ENCODE measurements at regions not wholly inside any gene's neighbourhood (a gene's known extent, or its start where the extent isn't known, plus 50 kb on each side); places are given as distances from the start of the nearest gene placed in this dataset.

DNA sequence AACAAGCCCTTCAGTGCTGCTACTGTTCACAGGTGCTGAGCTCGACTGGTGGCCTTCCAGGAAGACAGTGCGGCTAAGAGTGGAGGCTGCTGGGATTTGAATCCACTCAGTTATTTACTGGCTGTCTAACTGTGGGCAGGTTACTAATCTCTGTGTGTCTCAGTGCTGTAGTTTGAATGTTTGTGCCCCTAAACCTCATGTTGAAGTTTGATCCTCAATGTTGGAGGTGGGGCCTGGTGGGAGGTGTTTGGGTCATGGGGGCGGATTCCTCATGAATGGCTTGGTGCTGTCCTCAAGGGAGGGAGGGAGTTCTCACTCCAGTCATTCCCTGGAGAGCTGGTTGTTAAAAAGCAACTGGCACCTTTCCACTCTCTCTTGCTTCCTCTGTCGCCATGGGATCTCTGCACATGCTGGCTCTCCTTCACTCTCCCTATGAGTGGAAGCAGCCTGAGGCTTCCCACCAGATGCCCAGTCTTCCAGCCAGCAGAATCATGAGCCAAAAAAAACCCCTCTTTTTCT, 334.8 kb downstream of the RPS6KC1 start:
- no peak overlapping the region for H3K27ac ChIP-seq
- H3K36me3 ChIP-seq = no peaks in the 10 kb centered on the region
- peaks cover 0 to 11% (median 0%) of the 10 kb centered on the region in 11 experiments; a peak in 1 of 22 replicates for H3K9me3 ChIP-seq (replicated peaks in 1 of 11)
- no peak overlapping the region for H3K9ac ChIP-seq
- H3K27me3 ChIP-seq = no peaks in the 10 kb centered on the region
- no peak overlapping the region for H3K4me3 ChIP-seq
- no peaks in the 10 kb centered on the region for H3K4me1 ChIP-seq
- no peak for TF ChIP-seq Cebpa-rat (IDR thresholded peaks at IDR 0.05)
- no peak overlapping the region for H3K4me2 ChIP-seq
- H4K20me1 ChIP-seq = no peaks in the 10 kb centered on the region

DNA sequence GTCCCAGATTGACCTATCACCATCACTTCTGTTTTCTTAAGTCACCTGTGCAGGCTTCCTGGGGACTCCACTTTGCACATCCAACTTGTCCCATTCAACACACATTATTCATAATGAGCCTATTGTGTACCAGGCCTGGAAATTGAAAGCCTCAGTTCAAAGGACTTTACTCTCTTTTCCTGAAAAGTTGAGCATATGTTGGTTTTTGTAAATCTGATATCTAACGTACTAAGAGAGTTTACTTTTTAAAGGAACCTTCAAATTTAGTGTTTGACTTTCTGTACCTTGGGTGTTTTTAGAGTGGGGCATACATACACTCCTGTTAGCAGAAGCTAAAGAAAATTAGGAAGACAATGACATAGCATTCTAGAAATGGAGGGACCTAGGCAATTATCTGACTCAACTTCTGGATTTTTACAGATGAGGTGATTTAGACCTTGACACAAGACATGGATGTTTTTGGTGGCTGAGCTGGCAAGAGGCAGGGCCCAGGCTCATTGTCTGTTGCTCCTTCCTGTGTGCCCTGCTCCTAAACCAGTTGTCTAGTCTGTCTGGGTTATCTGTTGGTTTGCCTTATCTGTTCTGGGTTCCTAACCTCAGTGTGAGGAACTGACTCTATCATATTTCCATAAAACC, 336.5 kb downstream of the RPS6KC1 start:
- H4K20me1 ChIP-seq = no peaks in the 10 kb centered on the region
- no peaks in the 10 kb centered on the region for H3K4me1 ChIP-seq
- H3K4me3 ChIP-seq = no peak overlapping the region
- no peak overlapping the region for H3K9ac ChIP-seq
- H3K27me3 ChIP-seq = no peaks in the 10 kb centered on the region
- H3K9me3 ChIP-seq (replicated peaks in 1 of 11) = peaks cover 0 to 11% (median 0%) of the 10 kb centered on the region in 11 experiments; a peak in 1 of 22 replicates
- TF ChIP-seq Cebpa-rat (IDR thresholded peaks at IDR 0.05) = no peak
- no peak overlapping the region for H3K27ac ChIP-seq
- H3K4me2 ChIP-seq = no peak overlapping the region
- H3K36me3 ChIP-seq = no peaks in the 10 kb centered on the region

DNA sequence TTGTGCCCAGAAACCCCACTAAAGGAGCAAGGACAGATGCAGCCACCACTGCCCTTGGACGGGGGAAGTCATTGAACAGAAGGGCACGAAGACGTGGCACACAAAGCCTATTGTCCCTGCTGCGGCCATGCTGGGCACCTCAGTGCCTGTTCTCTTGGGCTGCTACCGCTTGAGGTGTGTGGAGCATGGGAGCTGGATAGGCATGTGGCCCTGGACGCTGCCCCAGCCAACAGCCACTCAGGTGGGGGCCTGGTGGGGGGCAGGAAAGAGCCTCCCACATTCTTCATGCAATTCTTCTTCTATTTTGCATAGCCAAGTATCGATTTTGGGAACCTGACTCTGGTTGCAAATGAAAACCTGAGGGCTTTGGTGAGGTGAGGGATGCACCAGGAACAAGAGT, 337.2 kb downstream of the RPS6KC1 start:
- no peaks in the 10 kb centered on the region for H3K4me1 ChIP-seq
- no peak overlapping the region for H3K4me3 ChIP-seq
- H3K9ac ChIP-seq = no peak overlapping the region
- H3K36me3 ChIP-seq = no peaks in the 10 kb centered on the region
- no peak for TF ChIP-seq Cebpa-rat (IDR thresholded peaks at IDR 0.05)
- H3K4me2 ChIP-seq = no peak overlapping the region
- no peak overlapping the region for H3K27ac ChIP-seq
- H3K9me3 ChIP-seq (replicated peaks in 1 of 11) = peaks cover 0 to 5% (median 0%) of the 10 kb centered on the region in 11 experiments; a peak in 1 of 22 replicates
- H3K27me3 ChIP-seq = no peaks in the 10 kb centered on the region
- H4K20me1 ChIP-seq = no peaks in the 10 kb centered on the region

DNA sequence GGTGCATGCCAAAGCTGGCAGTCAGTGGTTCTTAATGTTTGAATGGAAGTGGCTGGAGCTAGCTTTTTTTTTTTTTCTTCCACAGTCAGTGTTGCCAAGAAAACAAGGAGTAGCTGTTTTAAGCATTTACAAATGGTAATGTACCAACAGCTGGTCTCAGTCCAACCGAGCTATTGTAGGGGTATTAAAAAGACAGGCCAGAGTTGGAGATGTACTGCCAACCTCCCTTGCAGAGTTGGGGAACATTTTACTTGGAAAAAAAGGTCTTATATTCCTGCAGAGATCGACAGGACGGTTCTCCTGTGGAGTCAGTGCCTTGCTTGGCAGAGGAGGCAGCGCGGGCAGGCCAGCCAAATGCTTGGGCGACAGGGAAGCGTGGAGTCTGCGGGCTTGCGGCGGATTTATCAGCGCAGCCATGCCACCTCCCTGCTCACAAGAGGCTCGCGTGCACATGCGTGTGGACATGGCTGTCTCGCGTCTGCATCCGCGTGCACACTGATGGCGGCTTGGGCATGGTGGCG, 338.1 kb downstream of the RPS6KC1 start:
- no peak overlapping the region for H3K4me3 ChIP-seq
- H3K27me3 ChIP-seq = no peaks in the 10 kb centered on the region
- H3K4me1 ChIP-seq = no peaks in the 10 kb centered on the region
- H3K9me3 ChIP-seq (replicated peaks in 1 of 11) = no peaks in the 10 kb centered on the region
- no peak overlapping the region for H3K4me2 ChIP-seq
- no peaks in the 10 kb centered on the region for H4K20me1 ChIP-seq
- no peaks in the 10 kb centered on the region for H3K36me3 ChIP-seq
- no peak overlapping the region for H3K27ac ChIP-seq
- no peak for TF ChIP-seq Cebpa-rat (IDR thresholded peaks at IDR 0.05)
- no peak overlapping the region for H3K9ac ChIP-seq

- H3K4me2 ChIP-seq = no peak overlapping the region
- H3K27ac ChIP-seq = no peak overlapping the region
- H3K4me1 ChIP-seq = no peaks in the 10 kb centered on the region
- no peak overlapping the region for H3K9ac ChIP-seq
- no peaks in the 10 kb centered on the region for H3K27me3 ChIP-seq
- H4K20me1 ChIP-seq = no peaks in the 10 kb centered on the region
- no peak for TF ChIP-seq Cebpa-rat (IDR thresholded peaks at IDR 0.05)
- H3K4me3 ChIP-seq = no peak overlapping the region
- no peaks in the 10 kb centered on the region for H3K9me3 ChIP-seq (replicated peaks in 1 of 11)
- no peaks in the 10 kb centered on the region for H3K36me3 ChIP-seq
Observed at GRCh38 chr1:213391445-213391844, 340.4 kb downstream of the RPS6KC1 start.

GRCh38 chr1:213393860-213394259, 342.8 kb downstream of the RPS6KC1 start:
- no peaks in the 10 kb centered on the region for H3K27me3 ChIP-seq
- no peak overlapping the region for H3K9ac ChIP-seq
- no peak overlapping the region for H3K4me2 ChIP-seq
- no peak for TF ChIP-seq Cebpa-rat (IDR thresholded peaks at IDR 0.05)
- H3K27ac ChIP-seq = no peak overlapping the region
- H3K4me3 ChIP-seq = no peak overlapping the region
- H3K9me3 ChIP-seq (replicated peaks in 1 of 11) = peaks cover 0 to 16% (median 0%) of the 10 kb centered on the region in 11 experiments; a peak in 7 of 22 replicates
- H4K20me1 ChIP-seq = no peaks in the 10 kb centered on the region
- H3K4me1 ChIP-seq = no peaks in the 10 kb centered on the region
- no peaks in the 10 kb centered on the region for H3K36me3 ChIP-seq

- no peak overlapping the region for H3K9ac ChIP-seq
Observed at GRCh38 chr1:213394837-213395236, 343.8 kb downstream of the RPS6KC1 start.

GRCh38 chr1:213397638-213398037, 346.6 kb downstream of the RPS6KC1 start:
- no peak for TF ChIP-seq Cebpa-rat (IDR thresholded peaks at IDR 0.05)
- no peaks in the 10 kb centered on the region for H4K20me1 ChIP-seq
- H3K4me3 ChIP-seq = no peak overlapping the region
- H3K36me3 ChIP-seq = no peaks in the 10 kb centered on the region
- H3K27me3 ChIP-seq = no peaks in the 10 kb centered on the region
- no peak overlapping the region for H3K27ac ChIP-seq
- no peak overlapping the region for H3K4me2 ChIP-seq
- peaks cover 0 to 26% (median 0%) of the 10 kb centered on the region in 11 experiments; a peak in 7 of 22 replicates for H3K9me3 ChIP-seq (replicated peaks in 1 of 11)
- H3K9ac ChIP-seq = no peak overlapping the region
- peaks cover 0 to 11% (median 10%) of the 10 kb centered on the region in 10 experiments; a peak in 9 of 20 replicates for H3K4me1 ChIP-seq

More at GRCh38 chr1:213394837-213395236, 343.8 kb downstream of the RPS6KC1 start:
- no peaks in the 10 kb centered on the region for H4K20me1 ChIP-seq
- H3K4me1 ChIP-seq = peaks cover 0 to 5% (median 3%) of the 10 kb centered on the region in 10 experiments; a peak in 9 of 20 replicates
- H3K27ac ChIP-seq = no peak overlapping the region
- no peak overlapping the region for H3K4me2 ChIP-seq
- no peak overlapping the region for H3K4me3 ChIP-seq
- no peak for TF ChIP-seq Cebpa-rat (IDR thresholded peaks at IDR 0.05)
- H3K27me3 ChIP-seq = no peaks in the 10 kb centered on the region
- H3K36me3 ChIP-seq = no peaks in the 10 kb centered on the region
- H3K9me3 ChIP-seq (replicated peaks in 1 of 11) = peaks cover 0 to 25% (median 0%) of the 10 kb centered on the region in 11 experiments; a peak in 7 of 22 replicates

DNA sequence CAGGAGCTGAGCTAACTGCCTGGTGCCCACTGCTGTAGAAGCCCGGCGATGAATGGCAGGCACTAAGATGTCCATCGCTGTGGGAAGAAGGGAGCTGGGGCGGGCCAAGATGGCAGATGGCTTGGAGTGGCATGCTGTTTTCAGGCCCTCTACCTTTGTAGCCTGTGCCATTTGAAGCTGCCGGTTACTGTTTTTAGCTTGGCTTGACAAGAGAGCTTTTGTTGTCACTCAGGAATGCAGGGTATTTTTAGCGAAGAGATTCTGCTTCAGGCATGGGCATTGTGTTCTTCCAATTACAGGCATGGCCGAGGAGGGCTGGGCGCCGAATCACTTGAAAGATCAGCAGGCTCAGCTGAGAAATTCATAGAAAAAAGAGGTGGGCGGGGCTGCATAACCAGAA, 348.7 kb downstream of the RPS6KC1 start:
- peaks cover 0 to 11% (median 10%) of the 10 kb centered on the region in 10 experiments; a peak in 9 of 20 replicates for H3K4me1 ChIP-seq
- H4K20me1 ChIP-seq = no peaks in the 10 kb centered on the region
- H3K27me3 ChIP-seq = no peaks in the 10 kb centered on the region
- no peaks in the 10 kb centered on the region for H3K36me3 ChIP-seq
- H3K4me2 ChIP-seq = peak overlapping the region in 8 of 11 experiments; percentile 16 to 54 (median 32); a peak in 11 of 22 replicates
- no peak for TF ChIP-seq Cebpa-rat (IDR thresholded peaks at IDR 0.05)
- H3K9me3 ChIP-seq (replicated peaks in 1 of 11) = peaks cover 0 to 26% (median 0%) of the 10 kb centered on the region in 11 experiments; a peak in 7 of 22 replicates
- no peak overlapping the region for H3K9ac ChIP-seq
- H3K4me3 ChIP-seq = no peak overlapping the region
- no peak overlapping the region for H3K27ac ChIP-seq

All from BLaER1 treated with 17β-estradiol and CSF1 and Interleukin-3, amounts not matched to agents 10 nM and 100 nM (cell line).